Fibroblast of the aortic adventitia (primary cell): ENCODE measurements at regions not wholly inside any gene's neighbourhood (a gene's known extent, or its start where the extent isn't known, plus 50 kb on each side); places are given as distances from the start of the nearest gene placed in this dataset.

ENCODE experiments used
- DNase-seq: peaks from one replicate; pipeline ENCODE4 v3.0.0-alpha.2; 2010; ENCODE audit warnings: low read depth
- H3K4me3 ChIP-seq: 2 replicates; pipeline ENCODE4 v1.5.1; 2011; ENCODE audit warnings: low read depth, mild to moderate bottlenecking, control low read depth, low read length, moderate library complexity
- TF ChIP-seq, protein P1 (sequence below): IDR thresholded peaks from 2 replicates; pipeline ENCODE4 v1.5.1; 2011; ENCODE audit warnings: mild to moderate bottlenecking, low read length, control low read depth, inconsistent platforms; ENCODE audit not compliant: insufficient read depth

DNA sequence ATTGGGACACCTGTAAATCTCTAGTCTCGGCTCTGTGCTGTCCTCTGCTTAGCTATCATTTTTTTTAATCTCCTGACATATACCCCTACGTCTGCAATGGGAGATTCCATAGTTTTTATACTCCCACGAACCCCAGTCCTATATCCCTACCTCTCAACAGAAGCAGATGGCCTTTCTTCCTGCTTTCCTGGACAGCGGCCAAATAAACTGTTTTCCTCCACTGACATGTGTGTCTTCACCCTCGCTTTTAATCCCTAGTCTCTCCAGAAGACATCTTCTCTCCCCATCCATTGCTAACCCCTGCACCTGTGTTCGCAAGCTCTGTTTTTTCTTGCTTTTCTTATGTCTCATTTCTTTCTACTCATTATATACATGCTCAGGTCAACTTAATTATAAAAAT, 395.4 kb downstream of the EPHA4 start:
- no peak overlapping the region for H3K4me3 ChIP-seq
- TF ChIP-seq, protein P1, sequence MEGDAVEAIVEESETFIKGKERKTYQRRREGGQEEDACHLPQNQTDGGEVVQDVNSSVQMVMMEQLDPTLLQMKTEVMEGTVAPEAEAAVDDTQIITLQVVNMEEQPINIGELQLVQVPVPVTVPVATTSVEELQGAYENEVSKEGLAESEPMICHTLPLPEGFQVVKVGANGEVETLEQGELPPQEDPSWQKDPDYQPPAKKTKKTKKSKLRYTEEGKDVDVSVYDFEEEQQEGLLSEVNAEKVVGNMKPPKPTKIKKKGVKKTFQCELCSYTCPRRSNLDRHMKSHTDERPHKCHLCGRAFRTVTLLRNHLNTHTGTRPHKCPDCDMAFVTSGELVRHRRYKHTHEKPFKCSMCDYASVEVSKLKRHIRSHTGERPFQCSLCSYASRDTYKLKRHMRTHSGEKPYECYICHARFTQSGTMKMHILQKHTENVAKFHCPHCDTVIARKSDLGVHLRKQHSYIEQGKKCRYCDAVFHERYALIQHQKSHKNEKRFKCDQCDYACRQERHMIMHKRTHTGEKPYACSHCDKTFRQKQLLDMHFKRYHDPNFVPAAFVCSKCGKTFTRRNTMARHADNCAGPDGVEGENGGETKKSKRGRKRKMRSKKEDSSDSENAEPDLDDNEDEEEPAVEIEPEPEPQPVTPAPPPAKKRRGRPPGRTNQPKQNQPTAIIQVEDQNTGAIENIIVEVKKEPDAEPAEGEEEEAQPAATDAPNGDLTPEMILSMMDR = no peak
- no peak for DNase-seq

DNA sequence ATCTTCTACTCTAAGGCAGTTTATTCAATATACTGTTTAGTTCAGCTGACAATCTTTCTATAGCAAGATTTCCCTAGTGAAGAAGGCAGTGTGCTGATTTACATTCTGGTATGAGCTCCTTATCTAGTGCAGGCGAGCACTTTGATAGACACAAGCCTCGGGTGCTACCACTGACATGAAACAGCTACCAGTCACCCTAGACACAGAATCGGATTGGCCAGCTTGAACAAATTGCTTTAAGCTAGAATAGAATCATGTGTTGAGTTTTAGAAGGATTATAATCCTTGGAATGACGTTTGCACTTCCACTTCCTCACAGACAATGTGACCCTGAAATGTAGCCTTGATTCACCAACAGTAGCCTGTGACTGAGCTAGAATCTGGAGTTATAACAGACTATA, 394.0 kb downstream of the EPHA4 start:
- no peak for DNase-seq
- TF ChIP-seq, protein P1 = no peak
- H3K4me3 ChIP-seq = no peak overlapping the region

DNA sequence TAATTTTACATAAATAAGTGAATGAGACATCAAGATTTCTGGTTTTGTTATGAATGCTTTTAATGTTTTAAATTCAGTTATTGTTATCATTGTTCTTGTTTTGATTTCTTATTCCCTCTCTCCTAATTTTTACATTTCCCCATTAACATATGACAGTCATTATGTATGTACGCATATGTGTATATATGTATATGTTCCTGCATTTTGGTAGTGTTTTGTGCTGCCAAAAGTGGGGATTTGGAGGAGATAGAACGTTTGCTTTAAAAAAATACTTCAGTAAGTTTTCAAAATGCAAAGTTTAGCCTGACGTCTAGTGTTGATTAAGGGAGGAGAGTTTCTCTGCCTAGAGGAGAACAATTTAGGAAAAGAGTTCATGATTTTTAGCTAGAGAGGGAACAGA, 385.2 kb downstream of the EPHA4 start:
- no peak for DNase-seq
- TF ChIP-seq, protein P1 = no peak
- H3K4me3 ChIP-seq = no peak overlapping the region

DNA sequence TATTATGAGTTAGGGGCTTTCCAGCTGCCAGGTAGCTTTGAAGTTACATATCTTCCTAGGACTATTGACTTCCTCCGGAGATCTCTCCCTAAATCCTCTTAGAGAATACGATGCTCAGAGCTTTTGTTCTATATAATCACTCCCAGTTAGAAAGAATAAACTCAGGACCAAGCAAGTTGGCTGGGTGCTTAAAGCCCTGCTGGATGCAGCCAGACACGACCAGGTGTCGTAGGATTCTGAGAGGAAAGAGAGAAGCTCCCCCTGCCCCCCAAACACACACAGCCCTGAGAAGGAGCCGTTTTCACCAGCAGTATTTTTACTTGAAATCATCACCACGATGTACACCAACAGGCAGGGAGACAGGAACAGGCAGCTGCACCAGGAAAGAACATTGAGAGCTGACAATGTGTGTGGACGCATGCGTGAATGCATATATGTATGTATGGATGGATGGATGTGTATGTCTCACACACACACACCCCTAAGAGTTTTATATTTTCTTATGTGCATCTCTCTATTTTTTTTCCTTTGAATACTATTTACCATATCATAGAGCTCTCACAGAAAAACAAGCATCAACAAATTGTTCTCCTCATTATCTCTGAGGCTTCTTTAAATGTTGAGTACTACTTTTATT, 382.6 kb downstream of the EPHA4 start:
- H3K4me3 ChIP-seq = no peak overlapping the region
- TF ChIP-seq, protein P1 = no peak
- no peak for DNase-seq

DNA sequence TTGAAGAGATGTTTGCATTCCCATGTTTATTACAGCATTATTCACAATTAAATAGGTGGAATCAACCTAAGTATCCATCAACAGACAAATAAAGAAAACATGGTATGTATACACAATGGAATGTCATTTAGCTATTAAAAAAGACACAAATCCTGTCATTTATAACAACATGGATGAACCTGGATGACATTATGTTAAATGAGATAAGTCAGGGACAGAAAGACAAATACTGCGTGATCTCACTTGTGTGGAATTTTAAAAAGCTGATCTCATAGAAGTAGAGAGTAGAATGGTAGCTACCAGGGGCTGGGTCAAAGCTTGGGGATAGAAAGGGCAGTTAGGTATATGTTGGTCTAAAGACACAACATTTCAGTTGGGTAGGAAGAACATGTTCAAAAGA, 376.3 kb downstream of the EPHA4 start:
- H3K4me3 ChIP-seq = no peak overlapping the region
- no peak for DNase-seq
- TF ChIP-seq, protein P1 = no peak

DNA sequence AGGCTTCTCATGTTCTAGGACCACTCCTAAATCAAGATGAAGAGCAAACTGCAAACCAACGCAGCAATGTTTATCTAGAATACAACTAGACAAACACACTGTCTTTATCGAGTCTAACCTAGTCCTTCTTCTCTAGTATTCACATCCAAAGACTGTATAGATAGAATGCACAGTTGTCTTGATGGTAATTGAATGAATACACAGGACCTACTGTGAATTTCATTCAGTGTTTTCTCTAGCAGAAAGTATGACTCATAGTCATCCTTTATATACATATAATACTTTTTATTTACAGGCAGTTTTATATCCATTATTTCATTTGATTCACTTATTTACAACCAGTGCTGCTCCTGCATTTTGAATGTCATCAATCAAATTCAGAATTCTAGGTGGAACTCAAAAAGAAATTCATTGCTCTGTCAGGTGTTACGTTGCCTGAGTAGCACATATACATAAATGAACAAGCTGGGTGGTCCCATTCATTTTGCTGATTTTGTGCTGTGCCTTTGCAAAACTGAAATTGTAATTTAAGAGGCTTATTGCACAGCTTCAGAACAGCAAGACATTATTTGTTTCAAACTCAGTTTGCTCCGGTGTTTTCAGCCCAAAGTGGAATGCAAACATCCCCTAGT, 374.8 kb downstream of the EPHA4 start:
- TF ChIP-seq, protein P1 = no peak
- DNase-seq = no peak
- no peak overlapping the region for H3K4me3 ChIP-seq
